ENCODE measurements at regions not wholly inside any gene's neighbourhood (a gene's known extent, or its start where the extent isn't known, plus 50 kb on each side); places are given as distances from the start of the nearest gene placed in this dataset.

DNA sequence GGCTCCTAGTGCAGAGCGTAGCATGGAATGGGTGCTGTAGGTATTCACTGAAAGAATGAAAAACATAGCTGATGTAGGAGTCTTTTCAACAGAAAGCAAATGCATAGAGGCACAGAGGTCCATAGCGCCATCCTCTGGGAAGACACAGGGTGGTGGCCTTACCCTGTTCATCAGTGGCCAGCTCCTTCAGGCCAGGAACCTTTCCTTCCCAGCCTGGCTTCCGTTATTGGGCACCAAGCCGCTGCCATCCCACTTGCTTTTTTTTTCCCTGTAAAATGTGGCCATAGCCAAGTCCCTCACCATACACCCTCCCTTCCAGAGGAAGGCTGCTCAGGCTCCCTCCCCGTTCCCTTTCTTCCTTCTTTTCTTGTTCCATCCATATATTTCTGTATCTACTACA, 118.1 kb downstream of the ZNF621 start:
- no peaks in the 10 kb centered on the region for H3K4me1 ChIP-seq (ENCODE audit: insufficient read depth, low read length)
- peaks cover 6% of the 10 kb centered on the region for H3K9me3 Mint-ChIP-seq (ENCODE audit: unreplicated experiment)
- FAIRE-seq (no peak), DNase-seq (ENCODE audit: low read depth) (no peak)
- H3K36me3 ChIP-seq (ENCODE audit: insufficient read depth, low read length) = no peaks in the 10 kb centered on the region
- no peak overlapping the region for H3K4me3 Mint-ChIP-seq (ENCODE audit: unreplicated experiment)
- no peak overlapping the region for H3K27ac Mint-ChIP-seq (ENCODE audit: unreplicated experiment)
- H4K20me1 ChIP-seq (ENCODE audit: insufficient read depth, low read length) = no peaks in the 10 kb centered on the region
- no peak overlapping the region for H2AFZ ChIP-seq (ENCODE audit: low read depth, low read length)
- H3K27me3 ChIP-seq (ENCODE audit: insufficient read depth, low read length) = no peaks in the 10 kb centered on the region
- H3K4me1 Mint-ChIP-seq (ENCODE audit: low read depth, unreplicated experiment) = no peaks in the 10 kb centered on the region
- no peak overlapping the region for H3K9ac ChIP-seq (ENCODE audit: low read length)
- TF ChIP-seq, protein P1, sequence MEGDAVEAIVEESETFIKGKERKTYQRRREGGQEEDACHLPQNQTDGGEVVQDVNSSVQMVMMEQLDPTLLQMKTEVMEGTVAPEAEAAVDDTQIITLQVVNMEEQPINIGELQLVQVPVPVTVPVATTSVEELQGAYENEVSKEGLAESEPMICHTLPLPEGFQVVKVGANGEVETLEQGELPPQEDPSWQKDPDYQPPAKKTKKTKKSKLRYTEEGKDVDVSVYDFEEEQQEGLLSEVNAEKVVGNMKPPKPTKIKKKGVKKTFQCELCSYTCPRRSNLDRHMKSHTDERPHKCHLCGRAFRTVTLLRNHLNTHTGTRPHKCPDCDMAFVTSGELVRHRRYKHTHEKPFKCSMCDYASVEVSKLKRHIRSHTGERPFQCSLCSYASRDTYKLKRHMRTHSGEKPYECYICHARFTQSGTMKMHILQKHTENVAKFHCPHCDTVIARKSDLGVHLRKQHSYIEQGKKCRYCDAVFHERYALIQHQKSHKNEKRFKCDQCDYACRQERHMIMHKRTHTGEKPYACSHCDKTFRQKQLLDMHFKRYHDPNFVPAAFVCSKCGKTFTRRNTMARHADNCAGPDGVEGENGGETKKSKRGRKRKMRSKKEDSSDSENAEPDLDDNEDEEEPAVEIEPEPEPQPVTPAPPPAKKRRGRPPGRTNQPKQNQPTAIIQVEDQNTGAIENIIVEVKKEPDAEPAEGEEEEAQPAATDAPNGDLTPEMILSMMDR (IDR thresholded peaks at IDR 0.05; ENCODE audit: insufficient read depth, low read depth, low read length) = no peak
- no peak for TF ChIP-seq EZH2 (IDR thresholded peaks at IDR 0.05; ENCODE audit: insufficient read depth, low read length)
- H3K27ac ChIP-seq (ENCODE audit: low read depth, low read length) = no peak overlapping the region
- H3K79me2 ChIP-seq (ENCODE audit: insufficient read depth, low read length) = no peaks in the 10 kb centered on the region
- no peak overlapping the region for H3K4me2 ChIP-seq (ENCODE audit: low read length)
- H3K27me3 Mint-ChIP-seq (ENCODE audit: low read depth, unreplicated experiment) = peaks cover 26% of the 10 kb centered on the region
- H3K9me3 ChIP-seq (ENCODE audit: insufficient read depth, low read depth, low read length) = no peaks in the 10 kb centered on the region
- no peaks in the 10 kb centered on the region for H3K36me3 Mint-ChIP-seq (ENCODE audit: low read depth, unreplicated experiment)
- H3K4me3 ChIP-seq (ENCODE audit: insufficient read depth, low read depth, low read length) = no peak overlapping the region

DNA sequence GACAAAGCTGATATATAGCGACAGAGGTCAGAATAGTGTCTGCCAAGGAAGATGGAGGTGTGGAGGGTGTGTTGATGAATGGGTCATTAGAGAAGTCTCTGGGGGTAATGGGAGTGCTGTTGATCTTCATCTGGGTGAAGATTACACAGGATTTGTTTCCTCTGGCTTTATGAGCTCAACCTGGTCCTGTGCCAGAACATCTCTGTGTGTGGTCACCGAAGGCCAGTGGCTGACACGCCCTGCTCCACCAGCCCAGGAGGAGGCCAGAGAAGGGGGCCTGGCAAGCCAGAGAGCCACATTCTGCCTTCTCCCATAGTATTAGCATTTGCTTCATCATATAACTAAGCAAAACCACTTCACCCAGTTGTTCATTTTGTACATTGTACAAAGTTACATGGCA, 121.1 kb downstream of the ZNF621 start:
- Mint-ChIP-seq H3K9me3 (ENCODE audit: unreplicated experiment) (peaks cover 7% of the 10 kb centered on the region), H3K4me1 (ENCODE audit: low read depth, unreplicated experiment) (no peaks in the 10 kb centered on the region), H3K36me3 (ENCODE audit: low read depth, unreplicated experiment) (no peaks in the 10 kb centered on the region), H3K27me3 (ENCODE audit: low read depth, unreplicated experiment) (peaks cover 24% of the 10 kb centered on the region), H3K27ac (ENCODE audit: unreplicated experiment) (no peak overlapping the region), H3K4me3 (ENCODE audit: unreplicated experiment) (no peak overlapping the region)
- H4K20me1 ChIP-seq (ENCODE audit: insufficient read depth, low read length) = no peaks in the 10 kb centered on the region
- no peak overlapping the region for H2AFZ ChIP-seq (ENCODE audit: low read depth, low read length)
- H3K4me1 ChIP-seq (ENCODE audit: insufficient read depth, low read length) = no peaks in the 10 kb centered on the region
- DNase-seq (ENCODE audit: low read depth) (no peak), FAIRE-seq (no peak)
- no peaks in the 10 kb centered on the region for H3K79me2 ChIP-seq (ENCODE audit: insufficient read depth, low read length)
- no peaks in the 10 kb centered on the region for H3K36me3 ChIP-seq (ENCODE audit: insufficient read depth, low read length)
- H3K27ac ChIP-seq (ENCODE audit: low read depth, low read length) = no peak overlapping the region
- no peaks in the 10 kb centered on the region for H3K9me3 ChIP-seq (ENCODE audit: insufficient read depth, low read depth, low read length)
- H3K27me3 ChIP-seq (ENCODE audit: insufficient read depth, low read length) = no peaks in the 10 kb centered on the region
- no peak overlapping the region for H3K9ac ChIP-seq (ENCODE audit: low read length)
- TF ChIP-seq, protein P1 (IDR thresholded peaks at IDR 0.05; ENCODE audit: insufficient read depth, low read depth, low read length) = no peak
- no peak overlapping the region for H3K4me3 ChIP-seq (ENCODE audit: insufficient read depth, low read depth, low read length)
- H3K4me2 ChIP-seq (ENCODE audit: low read length) = no peak overlapping the region

GRCh38 chr3:40649346-40649745, 124.6 kb downstream of the ZNF621 start:
- Histone ChIP-seq H3K4me1 (ENCODE audit: insufficient read depth, low read length) (no peaks in the 10 kb centered on the region), H3K9ac (ENCODE audit: low read length) (no peak overlapping the region), H3K9me3 (ENCODE audit: insufficient read depth, low read depth, low read length) (no peaks in the 10 kb centered on the region), H3K4me3 (ENCODE audit: insufficient read depth, low read depth, low read length) (no peak overlapping the region), H3K27me3 (ENCODE audit: insufficient read depth, low read length) (no peaks in the 10 kb centered on the region), H3K79me2 (ENCODE audit: insufficient read depth, low read length) (no peaks in the 10 kb centered on the region), H3K36me3 (ENCODE audit: insufficient read depth, low read length) (no peaks in the 10 kb centered on the region), H3K27ac (ENCODE audit: low read depth, low read length) (no peak overlapping the region), H2AFZ (ENCODE audit: low read depth, low read length) (no peak overlapping the region), H3K4me2 (ENCODE audit: low read length) (no peak overlapping the region), H4K20me1 (ENCODE audit: insufficient read depth, low read length) (no peaks in the 10 kb centered on the region)
- H3K9me3 Mint-ChIP-seq (ENCODE audit: unreplicated experiment) = peaks cover 3% of the 10 kb centered on the region
- H3K27ac Mint-ChIP-seq (ENCODE audit: unreplicated experiment) = no peak overlapping the region
- DNase-seq (ENCODE audit: low read depth) (no peak), FAIRE-seq (no peak)
- no peaks in the 10 kb centered on the region for H3K4me1 Mint-ChIP-seq (ENCODE audit: low read depth, unreplicated experiment)
- no peak overlapping the region for H3K4me3 Mint-ChIP-seq (ENCODE audit: unreplicated experiment)
- TF ChIP-seq, protein P1 (IDR thresholded peaks at IDR 0.05; ENCODE audit: insufficient read depth, low read depth, low read length) = no peak
- no peak for TF ChIP-seq EZH2 (IDR thresholded peaks at IDR 0.05; ENCODE audit: insufficient read depth, low read length)
- no peaks in the 10 kb centered on the region for H3K36me3 Mint-ChIP-seq (ENCODE audit: low read depth, unreplicated experiment)
- H3K27me3 Mint-ChIP-seq (ENCODE audit: low read depth, unreplicated experiment) = peaks cover 9% of the 10 kb centered on the region
